Fibroblast of lung (primary cell): ENCODE measurements at regions not wholly inside any gene's neighbourhood (a gene's known extent, or its start where the extent isn't known, plus 50 kb on each side); places are given as distances from the start of the nearest gene placed in this dataset.

Source experiments
- CTCF ChIP-seq, 2 donors: IDR thresholded peaks in 1 of 2; conservative IDR thresholded peaks in 1 of 2; 1 replicate in 1 of 2; 2 replicates in 1 of 2; pipeline ENCODE4 v1.5.1; 2011 to 2012; ENCODE audit warnings: low read length in 2 of 2, control low read depth in 1 of 2, inconsistent platforms in 1 of 2, low read depth in 1 of 2, mild to moderate bottlenecking in 1 of 2
- EZH2 ChIP-seq: IDR thresholded peaks from 2 replicates; pipeline ENCODE4 v1.5.1; 2012; ENCODE audit warnings: low read length, control low read depth, mild to moderate bottlenecking; ENCODE audit errors: missing control alignments

DNA sequence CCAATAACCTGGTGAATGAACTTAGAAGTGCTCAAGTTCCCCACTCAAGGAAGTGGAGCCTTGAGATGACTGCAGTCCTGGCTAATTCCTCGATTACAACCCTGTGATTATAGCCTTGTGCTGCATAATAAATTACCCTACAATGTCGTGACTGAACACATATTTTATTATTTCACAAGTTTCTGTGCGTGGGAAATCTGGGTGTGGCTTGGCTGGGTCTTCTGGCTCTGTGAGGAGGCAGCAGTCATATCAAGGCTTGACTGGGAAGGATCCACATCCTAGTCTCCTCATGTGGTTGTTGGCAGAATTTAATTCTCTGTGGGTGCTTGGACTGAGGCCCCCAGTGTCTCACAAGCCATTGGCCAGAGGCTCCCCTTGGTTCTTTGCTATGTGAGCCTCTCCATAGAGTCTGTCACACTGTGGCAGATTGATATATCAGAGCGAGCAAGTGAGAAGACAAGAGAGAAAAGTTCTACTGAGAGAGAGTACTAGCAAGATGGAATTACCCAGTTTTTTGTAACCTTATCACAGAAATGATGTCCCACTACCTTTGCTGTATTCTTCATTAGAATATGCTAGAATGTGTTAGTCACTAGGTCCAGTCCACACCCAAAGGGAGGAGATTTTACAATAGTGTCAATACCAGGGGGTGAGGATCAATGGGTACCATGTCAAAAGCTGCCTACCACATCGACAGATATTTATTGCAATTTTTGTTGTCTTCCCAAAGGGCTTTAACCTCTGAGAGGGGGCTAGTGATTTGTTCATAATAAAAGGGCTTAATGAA, 102.8 kb upstream of the TBC1D5 start:
- TF ChIP-seq EZH2 (no peak), CTCF (conservative IDR thresholded peaks at IDR 0.05 in 1 of 2, IDR thresholded peaks at IDR 0.05 in 1 of 2; ENCODE audit: low read depth in 1 of 2, low read length in 2 of 2) (no peak)
